EL (cell line): ENCODE measurements at regions not wholly inside any gene's neighbourhood (a gene's known extent, or its start where the extent isn't known, plus 50 kb on each side); places are given as distances from the start of the nearest gene placed in this dataset.

Experiments used
- DNase-seq: peaks from one replicate; pipeline ENCODE4 v3.0.0-alpha.2; 2016

DNA sequence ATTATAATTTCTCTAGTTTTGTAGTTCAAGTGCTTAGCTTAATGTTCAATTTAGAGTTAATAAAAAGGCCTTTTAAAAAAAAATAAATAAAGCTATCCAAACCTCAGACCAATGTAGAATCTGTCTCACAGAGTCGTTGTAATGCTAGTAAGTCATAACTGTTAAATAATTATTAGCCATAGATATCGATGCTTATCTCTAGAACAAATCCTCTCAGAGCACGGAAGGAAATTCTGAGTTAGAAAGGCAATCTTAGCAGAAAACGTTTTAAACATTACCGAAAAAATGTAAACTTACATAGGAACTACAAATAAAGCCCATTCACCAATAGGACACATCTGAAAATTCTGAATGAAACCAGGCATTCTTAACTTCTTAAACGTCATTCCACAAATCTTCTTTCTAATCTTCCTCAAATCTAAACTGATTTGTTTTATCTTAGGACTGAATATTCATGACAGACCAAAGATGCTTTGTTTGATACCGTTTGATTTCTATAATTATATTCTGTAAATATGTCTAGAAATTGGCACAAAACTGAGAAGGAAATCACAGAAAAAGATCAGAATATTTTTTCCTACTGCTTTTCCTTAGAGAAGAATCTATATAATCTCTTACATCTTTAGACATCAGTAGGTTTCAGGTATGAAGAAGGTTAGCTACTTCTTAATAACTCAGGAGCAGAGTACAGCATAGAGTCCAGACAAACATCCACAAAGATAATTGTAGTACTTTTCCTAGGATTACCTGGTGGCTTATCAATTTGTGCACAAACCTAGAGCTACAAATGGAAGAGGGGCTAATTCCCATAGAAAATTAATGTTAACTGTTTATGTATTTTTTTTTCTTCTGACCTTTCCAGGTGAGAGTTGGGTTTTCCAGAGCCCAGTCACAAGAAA is 140.7 kb downstream of the BTC start:
- DNase-seq = no peak

DNA sequence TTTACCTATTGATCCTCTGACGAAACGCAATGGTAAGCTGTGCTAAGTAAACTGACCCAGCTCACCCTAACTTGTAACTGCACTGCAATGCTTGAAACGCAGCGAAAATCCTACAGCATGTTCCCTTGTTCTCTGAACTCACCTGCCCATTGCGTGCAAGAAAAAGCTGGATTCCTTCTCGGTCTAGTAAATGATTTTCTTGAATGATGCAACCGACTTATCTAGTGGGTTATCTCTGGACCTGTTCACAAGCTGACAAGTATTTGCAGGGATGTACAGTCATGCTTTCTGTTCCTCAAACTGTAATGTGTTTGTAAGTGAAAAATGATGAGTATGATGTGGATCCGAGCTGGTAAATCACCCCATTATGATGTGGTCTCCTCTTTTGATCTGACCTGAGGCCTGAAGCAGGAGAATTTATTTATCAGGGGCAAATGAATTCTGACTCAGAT is 140.1 kb downstream of the BTC start:
- DNase-seq = no peak

DNA sequence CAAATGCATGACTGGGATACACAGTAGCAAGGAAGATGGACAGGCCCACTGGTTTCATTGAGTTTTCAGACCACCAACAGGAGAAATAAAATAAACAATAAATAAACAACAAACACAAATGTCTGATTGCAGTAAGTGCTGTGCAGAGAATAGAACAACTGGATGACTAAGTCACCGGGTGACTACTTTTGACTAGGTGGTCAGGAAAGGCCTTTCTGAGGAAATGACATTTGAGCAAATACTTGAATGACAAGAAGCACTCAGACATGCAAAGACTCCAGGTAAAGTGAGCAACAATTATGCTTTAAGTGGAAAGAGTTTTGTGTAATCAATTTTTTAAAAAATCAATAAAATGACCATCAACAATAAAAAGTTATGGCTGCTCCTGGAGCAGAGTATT is 137.7 kb downstream of the BTC start:
- DNase-seq = no peak

DNA sequence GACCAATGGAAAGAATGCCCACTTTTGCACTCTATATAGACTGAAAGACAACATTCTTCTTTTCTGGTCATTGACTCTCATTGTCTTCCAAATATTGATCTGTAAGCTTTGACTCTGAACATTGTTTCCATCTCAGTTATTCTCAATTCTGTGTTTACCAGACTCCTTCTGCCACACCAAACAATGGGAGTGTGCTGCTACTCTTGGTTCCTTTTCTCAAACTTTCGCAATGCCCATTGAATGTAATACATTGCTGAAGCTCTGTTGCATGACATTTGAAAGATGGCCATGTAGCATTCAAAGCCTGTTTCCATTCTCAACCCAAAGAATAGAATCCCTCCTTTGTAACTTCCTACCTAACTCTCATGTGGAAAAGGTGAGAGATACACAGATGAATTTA is 136.2 kb downstream of the BTC start:
- no peak for DNase-seq

DNA sequence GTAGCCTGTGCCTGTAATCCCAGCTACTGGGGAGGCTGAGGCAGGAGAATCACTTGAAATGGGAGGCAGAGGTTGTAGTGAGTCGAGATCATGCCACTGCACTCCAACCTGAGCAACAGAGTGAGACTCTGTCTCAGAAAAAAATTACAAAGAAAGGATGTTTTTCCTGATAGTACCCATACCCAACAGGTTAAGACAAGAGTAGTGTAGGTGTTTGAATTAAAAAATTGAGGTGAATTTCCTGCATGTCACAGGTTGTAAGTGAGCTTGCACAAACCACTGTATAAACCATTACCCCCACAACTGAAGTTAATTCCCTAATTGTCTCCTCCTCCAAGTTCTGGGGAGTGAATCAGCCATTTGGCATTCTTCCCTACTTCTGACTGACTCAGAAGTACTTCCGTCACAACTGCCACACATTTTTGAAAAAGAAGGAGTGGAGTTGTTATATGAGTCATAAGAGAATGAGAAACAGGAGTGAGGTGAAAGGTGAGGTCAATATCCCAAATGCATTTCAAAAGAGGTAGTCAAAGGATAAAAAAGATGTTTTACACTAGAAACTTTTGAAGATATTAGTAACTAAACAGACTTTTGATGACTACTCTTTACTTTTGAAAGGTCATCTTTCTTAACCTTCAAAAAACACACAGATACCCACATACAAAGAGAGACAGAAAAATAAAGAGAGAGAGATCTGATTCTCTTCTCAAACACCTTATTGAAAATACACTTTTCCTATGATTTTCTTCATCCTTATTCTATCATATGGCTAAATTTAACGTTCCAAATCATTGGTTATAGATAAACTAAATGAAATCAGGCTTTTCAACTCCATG is 134.5 kb downstream of the BTC start:
- DNase-seq = peak; percentile 97

DNA sequence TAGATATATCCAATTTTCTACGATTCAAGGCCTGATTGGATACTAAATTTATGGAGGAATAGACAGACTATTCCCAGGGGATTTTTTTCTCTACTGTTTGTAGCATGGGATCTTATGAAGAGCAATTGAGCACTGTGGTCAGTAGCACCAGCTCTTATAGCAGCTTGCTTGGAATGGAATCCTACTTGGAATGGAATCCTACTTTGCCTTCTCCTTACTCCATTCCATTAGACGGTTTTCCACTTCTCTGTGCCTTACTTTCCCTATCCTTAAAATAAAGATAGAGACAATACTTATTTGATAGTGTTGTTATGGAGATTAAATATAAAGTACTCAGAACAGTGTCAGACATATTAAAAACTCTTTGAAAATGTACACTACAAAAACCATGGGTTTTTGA is 133.5 kb downstream of the BTC start:
- no peak for DNase-seq

DNA sequence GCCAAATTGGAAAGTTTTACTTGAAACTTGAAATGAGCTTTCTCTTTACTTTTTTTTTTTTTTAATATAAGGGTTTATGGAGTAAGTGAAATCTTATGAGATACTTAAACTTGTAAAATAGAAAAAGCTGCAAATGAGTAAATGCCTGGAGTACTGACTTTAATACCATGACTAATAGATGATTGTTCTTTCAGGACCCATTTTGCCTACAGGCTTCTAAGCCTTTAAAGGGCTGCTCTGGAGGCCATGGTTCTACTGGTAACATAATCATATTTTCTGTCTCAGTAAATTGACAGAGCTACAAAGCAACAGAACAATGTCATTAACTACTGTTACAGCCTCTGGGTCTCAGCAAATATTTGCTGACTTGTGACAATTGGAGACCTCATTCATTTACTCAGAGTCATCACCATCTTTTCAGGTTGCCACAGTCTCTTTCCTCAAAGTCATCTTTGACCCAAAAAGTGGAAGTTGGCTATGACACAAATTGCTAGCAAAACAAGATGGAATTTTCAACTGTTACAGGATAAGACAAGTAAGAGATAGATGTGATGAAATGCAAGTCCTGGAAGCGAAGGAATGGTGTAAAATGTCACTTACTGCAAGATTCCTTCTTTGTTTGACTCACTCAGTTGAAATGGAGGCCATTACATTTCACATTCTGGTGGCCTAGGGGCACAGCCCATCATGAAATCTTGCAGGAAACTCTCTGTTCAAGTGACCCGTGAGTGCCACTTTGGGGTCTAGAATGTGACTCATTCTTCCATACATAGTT is 132.7 kb downstream of the BTC start:
- DNase-seq = peak; percentile 52

DNA sequence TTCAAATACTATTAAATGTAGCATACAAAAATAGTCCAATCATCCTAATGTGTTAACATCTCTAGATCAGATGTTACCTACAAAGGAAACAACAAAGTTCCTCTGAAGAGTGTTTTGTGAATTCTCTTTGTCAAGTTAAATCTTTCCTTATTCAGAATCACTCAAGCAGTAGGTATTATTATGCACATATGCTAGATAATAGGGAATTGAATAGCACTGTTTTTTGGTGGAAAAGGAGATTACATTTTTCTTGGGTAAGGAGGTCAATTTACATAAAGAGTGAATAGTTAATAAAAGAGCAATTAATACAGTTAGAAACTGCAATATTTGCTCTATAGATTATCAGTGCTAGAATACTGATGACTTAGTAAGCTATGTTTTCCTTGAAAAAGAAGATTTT is 130.7 kb downstream of the BTC start:
- no peak for DNase-seq

DNA sequence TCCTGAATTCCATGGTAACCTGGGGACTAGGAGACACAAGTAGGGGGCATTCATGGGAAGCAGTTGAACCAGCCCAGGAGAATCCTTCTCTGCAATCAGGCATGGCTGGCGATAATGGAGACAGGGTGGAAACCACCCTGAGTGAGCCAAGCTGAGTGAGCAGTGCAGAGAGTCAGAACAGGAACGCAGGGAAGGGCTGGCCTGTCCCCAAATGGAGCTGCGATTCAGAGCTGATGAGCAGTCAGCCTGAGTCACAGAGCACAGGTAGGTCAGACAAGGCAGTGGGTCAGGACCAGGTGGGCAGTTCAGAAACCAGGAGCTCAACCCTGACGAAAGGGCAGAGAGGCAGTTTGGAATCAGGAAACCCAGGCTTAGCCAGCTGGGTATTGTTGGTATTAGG is 129.0 kb downstream of the BTC start:
- DNase-seq = no peak

DNA sequence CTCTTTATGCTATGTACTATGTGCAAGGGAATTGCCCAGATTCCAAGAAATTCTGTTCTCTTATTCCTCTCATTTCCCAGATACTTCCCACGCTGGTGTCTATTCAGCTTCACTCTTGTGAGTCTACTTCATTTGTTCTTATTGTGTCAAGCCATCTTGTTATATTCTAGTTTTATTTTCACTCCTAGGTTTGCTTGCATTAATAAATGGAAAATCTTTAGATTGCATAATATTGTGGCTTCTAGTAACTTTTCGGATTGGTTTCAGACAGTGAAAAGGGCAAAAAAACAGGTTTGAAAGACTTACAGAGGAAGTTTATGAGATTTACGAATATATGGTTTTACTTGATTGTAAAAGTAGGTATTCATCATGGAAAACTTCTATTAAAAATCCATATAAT is 128.4 kb downstream of the BTC start:
- no peak for DNase-seq

DNA sequence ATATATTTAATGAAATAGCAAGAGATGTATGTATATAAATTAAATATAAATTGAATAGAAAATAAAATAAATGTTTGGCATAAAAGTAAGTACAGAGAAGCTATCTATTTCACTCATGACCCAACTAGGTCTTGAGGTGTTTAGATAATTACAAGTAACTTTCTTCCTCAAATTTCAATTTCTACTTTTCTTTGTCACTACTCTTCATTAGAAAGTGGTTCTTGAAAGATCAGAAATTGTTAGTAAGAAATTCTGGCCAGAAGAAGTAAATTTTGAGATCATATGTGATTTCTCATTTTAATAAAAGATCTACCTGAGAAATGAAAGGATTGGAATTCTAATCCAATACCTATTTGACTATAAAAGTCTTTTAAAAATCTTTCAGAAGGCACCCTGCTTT is 126.9 kb downstream of the BTC start:
- no peak for DNase-seq

DNA sequence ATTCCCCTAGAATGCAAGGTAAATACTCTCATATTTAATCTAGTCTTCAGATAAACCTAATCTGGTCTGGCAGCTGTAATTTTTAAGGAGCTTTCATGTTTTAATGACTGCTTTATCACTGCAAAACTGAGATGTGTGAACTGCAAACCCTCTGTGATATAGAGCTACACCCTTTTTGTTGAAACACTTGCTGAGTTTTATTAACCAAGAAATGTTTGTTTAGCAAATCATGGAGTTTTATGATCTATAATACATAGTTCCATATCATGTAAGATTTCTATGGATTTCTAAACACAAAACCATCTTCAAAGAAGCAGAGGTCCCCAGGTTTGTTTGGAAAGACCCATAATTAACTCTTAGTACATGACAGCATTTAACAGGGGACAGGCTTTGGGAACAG is 126.4 kb downstream of the BTC start:
- DNase-seq = no peak

DNA sequence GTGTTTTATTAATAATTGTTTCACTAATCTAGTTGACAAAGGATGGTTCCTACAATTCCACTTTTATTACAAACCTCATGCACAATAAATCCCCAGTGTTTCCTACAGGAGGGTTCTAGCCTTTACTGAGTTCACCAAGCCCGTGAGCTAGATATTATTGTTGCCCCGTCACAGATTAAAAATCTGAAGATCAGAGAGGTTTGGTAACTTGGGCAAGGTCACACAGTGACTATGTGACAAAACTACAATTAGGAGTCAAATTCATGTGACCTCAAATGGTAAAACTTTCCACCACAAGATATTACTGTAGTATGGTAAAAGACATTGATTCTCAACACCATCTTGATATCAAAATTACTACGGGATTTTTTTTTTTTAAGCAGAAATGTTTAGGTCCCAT is 124.6 kb downstream of the BTC start:
- DNase-seq = no peak

DNA sequence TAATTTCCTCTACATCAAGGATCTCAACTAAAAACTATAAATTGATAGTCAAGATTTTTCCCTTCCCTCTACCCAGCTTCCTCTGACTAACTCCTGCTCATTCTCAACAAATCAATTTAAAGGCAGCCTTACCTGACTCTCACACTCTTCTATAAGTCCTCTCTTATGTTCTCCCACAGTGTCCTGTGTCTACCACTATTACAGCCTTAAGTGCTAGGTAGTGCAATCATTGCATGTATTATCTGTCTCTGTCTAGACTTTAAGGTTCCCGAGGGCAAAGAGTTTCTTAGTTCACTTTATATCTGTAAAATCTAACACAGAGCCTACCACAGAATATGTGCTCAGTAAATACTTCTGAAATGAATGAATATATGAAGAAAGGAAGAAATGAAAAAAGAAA is 123.7 kb downstream of the BTC start:
- DNase-seq = no peak

DNA sequence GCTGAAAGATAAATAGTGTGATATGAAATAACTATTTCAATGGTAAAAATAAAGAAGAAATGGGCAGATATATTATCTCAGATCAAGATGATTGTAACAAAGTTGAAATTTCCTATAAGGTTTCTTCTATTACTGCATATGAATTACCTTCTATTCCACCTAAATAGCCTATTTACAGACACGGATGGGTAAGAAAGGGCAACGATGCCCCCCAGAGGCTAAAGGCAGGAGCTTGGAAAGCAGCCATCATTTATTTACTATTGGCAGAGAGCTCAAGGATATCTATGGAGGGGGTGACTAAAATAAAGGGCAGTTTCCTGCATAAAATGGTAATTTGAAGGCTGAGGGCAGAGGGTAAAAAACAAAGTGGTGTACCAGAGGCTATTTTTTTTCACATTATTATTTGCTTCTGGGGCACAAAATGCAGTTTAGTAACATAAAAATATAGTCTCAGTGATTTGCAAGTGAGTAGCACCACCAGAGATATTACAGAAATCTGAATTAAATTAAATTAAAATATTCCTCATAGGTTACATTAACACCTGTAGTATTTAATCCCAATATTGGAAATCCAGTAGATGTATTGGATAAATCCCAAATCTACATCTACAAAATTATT is 123.1 kb downstream of the BTC start:
- DNase-seq = peak; percentile 66

DNA sequence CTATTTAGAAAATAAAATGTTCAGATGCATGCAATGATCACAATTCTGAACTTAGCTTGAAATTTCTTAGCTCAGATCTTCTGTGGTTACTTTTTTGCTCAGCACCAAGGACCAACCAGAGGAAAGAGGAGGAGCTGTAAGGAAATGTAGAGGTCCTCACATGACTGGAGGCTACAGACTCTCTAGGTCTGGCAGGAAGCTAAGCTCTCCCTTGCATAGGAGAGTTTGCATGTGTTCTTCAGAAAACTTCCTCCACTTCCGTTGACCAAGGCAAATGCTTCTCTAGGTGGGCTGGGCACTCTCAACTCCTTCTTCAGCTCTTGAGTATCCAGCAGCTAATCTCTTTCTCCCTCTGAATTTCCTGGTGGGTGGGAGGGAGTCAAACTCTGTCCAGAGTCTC is 119.6 kb downstream of the BTC start:
- DNase-seq = no peak

DNA sequence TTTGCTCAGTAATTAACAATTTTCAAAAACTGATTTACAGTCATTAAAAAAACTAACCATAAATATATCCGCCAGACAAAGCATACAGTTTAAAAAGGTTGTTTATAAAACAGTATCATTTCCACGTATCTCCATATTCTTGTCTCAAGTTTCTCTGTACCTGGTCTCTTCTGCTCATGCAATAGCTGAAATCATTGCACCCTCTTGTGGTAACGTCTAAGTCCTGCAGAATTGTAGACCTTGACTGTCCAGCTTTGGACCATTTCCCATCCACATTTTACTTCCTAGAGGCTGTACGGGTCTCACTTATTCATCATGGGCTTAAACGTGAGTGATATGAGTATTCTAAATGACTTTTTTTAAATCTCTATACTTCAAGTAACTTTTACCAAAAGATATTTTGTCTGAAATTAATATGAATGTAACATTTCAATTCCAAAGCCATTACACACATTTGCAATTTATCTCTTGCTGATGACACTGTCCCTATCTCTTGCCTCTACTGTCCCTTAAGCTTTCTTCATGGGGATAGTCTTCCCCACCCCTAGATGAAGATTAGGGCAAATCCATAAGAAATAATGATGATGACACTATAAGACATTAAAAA is 118.5 kb downstream of the BTC start:
- peak; percentile 63 for DNase-seq

DNA sequence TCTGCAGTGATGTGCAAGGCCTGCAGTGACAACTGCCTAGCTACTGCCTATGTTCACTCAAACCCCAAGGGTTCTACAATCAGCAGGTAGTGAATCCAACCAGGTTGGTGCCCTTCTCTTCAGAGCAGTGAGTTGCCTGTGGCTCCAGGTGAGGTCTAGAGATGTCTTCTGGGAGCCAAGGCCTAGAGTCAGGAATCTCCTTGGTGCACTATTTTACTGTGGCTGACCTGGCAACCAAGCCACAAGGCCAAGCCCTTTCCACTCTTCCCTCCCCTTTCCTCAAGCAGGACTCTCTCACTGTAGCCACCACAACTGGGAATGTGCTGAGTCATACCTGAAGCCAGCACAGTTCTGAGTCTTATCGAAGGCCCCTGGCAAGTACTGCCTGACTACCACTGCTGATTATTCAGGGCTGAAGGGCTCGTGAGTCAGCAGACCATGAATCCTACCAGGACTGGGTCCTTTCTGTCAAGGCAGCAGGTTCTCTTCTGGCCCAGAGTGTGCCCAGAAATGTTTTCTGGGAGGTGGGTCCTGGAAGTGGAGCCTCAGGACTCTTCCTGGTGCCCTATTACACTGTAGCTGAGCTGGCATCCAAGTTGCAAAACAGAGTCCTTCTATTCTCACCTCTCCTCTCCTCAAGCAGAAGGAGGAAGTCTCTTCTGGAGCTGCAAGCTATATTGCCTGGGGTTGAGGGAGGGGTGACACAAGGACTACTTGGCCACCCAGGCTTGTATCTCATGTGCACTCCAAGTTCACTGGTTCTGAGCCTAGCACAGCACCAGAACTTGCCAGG is 111.6 kb downstream of the BTC start:
- peak; percentile 95 for DNase-seq

DNA sequence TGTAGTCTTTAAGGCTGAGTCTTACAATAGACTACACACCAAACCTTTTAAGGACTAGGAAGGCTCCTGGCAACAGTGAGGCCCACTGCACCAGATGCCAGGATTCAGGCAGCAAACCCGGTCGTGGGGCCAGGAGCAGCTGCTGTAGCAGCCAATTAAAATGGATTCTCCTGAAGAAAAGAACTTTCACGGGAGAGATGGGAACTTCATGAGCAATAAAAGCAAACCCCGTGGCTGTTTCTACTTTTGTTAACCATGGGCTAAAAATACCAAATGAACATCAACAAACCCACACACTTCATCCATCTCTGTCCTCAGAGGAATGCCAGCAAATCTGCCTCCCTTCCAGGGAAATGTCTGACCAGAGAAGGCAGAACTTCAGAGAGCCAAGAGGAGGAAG is 101.4 kb downstream of the BTC start:
- no peak for DNase-seq
